Neural progenitor cell (in vitro differentiated cells): ENCODE measurements at regions not wholly inside any gene's neighbourhood (a gene's known extent, or its start where the extent isn't known, plus 50 kb on each side); places are given as distances from the start of the nearest gene placed in this dataset.

Experiments used
- EZH2 ChIP-seq: fragments of 200-600 bp; sonication (generic); IDR thresholded peaks from 2 replicates; pipeline ENCODE4 v1.6.1; 2017; ENCODE audit warnings: antibody characterized with exemption, mild to moderate bottlenecking, moderate library complexity
- EZH2phosphoT487 ChIP-seq: fragments of 200-600 bp; sonication (generic); IDR thresholded peaks from 2 replicates; pipeline ENCODE4 v1.6.1; 2017; ENCODE audit warnings: antibody characterized with exemption
- TF ChIP-seq, protein P1 (sequence below): fragments of 200-600 bp; sonication (generic); IDR thresholded peaks from 2 replicates; pipeline ENCODE4 v1.5.1; 2017; ENCODE audit warnings: antibody characterized with exemption, mild to moderate bottlenecking

DNA sequence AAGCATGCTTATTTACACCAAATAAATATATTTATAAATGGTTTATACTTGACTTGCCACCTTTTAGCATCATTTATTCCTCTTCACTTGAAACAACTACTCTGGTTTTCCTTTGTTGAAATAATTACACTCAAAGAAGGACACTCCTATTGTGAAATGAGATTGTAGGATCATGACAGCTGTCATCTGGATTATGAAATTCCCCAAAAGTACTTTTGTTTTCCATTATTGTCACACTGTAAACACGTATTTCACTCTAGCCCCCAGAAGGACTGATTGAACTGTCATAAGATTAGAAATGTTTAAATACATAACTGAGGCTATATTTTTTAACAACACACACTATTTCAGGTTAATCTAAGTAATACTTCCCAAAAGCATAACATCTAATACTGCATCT lies 593.8 kb downstream of the LRRIQ3 start:
- TF ChIP-seq, protein P1, sequence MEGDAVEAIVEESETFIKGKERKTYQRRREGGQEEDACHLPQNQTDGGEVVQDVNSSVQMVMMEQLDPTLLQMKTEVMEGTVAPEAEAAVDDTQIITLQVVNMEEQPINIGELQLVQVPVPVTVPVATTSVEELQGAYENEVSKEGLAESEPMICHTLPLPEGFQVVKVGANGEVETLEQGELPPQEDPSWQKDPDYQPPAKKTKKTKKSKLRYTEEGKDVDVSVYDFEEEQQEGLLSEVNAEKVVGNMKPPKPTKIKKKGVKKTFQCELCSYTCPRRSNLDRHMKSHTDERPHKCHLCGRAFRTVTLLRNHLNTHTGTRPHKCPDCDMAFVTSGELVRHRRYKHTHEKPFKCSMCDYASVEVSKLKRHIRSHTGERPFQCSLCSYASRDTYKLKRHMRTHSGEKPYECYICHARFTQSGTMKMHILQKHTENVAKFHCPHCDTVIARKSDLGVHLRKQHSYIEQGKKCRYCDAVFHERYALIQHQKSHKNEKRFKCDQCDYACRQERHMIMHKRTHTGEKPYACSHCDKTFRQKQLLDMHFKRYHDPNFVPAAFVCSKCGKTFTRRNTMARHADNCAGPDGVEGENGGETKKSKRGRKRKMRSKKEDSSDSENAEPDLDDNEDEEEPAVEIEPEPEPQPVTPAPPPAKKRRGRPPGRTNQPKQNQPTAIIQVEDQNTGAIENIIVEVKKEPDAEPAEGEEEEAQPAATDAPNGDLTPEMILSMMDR, result no peak
- TF ChIP-seq EZH2, result no peak
- TF ChIP-seq EZH2phosphoT487, result no peak
